NCI-H524 treated with DMSO at 0.1 percent for 48 hours (cell line): ENCODE measurements at regions not wholly inside any gene's neighbourhood (a gene's known extent, or its start where the extent isn't known, plus 50 kb on each side); places are given as distances from the start of the nearest gene placed in this dataset.

Source experiments
- DNase-seq: peaks from one replicate; lab custom pipeline; 2025; lab: John Stamatoyannopoulos, UW

DNA sequence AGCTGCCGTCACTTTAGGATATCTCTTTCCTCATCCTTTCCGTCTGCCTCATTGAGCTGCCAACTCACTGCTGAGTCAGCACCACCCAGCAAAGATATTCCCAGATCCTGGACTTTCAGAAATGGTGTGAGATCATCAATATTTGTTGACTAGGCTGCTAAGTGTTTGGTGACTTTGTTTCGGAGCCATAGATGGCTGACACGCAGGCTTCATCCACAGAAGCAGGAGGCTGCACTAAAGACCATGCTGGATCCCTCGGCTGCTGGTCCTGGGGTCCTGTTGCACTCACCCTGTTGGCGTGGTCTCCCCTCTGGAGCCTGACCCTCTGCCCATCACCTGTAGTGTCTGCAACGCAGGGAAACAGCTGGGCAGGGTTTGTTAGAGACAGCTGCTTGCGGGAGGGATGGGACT, 96.5 kb downstream of the ERMARD start:
- no peak for DNase-seq

DNA sequence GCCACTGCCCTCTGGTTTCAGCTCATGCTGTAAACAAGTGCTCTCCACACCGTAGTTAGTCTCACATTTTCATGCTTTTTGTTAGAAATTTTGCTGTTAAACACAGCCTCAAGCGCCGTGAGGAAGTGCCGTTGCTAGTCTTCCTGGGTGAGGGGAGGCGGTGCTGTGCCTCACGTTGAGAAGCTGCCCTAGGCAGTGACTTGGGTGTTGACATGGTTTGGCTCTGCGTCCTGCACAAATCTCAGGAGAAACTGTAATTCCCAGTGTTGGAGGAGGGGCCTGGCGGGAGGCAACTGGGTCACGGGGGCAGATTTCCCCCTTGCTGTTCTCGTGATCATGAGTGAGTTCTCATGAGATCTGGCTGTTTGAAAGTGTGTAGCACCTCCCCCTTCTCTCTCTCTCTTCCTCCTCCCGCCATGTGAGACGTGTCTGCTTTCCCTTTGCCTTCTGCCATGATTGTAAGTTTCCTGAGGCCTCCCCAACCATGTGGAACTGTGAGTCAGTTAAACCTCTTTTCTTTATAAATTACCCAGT, 95.8 kb downstream of the ERMARD start:
- DNase-seq: no peak

DNA sequence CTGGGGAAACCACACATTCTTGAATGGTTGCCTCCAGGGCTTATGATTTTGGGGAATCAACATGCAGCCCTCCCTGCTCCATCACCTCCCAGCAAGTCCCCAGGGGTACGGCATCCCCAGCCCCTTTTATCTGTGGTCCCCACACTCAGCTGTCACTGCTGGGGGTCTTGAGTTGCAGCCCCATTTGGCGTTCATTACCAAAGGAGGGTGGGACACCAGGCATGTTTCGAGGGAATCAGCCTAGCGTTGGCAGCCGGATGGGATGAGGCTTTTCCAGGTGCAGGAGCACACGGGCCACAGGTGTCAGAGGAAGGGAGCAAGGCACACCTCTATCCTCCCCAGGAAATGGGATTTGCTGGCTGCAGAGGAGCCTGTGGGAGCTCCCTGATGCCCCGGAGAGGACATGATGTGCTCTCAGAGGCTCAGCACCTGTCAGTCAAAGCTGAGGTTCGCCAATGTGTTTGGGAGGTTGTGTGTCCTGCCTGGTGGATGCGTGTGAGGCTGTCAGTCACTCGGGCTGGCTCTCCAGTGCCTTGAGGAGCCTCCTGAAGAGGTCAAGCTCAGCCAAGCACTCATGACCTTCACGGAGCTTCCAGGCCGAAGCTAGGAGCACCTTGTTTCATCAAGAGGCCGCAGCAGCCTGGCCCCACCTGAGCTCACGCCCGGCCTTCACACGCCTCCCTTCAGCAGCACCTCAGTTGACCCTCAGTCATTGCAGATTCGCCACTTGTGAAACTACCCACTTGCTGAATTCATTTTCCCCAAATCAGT, 95.0 kb downstream of the ERMARD start:
- DNase-seq: no peak

DNA sequence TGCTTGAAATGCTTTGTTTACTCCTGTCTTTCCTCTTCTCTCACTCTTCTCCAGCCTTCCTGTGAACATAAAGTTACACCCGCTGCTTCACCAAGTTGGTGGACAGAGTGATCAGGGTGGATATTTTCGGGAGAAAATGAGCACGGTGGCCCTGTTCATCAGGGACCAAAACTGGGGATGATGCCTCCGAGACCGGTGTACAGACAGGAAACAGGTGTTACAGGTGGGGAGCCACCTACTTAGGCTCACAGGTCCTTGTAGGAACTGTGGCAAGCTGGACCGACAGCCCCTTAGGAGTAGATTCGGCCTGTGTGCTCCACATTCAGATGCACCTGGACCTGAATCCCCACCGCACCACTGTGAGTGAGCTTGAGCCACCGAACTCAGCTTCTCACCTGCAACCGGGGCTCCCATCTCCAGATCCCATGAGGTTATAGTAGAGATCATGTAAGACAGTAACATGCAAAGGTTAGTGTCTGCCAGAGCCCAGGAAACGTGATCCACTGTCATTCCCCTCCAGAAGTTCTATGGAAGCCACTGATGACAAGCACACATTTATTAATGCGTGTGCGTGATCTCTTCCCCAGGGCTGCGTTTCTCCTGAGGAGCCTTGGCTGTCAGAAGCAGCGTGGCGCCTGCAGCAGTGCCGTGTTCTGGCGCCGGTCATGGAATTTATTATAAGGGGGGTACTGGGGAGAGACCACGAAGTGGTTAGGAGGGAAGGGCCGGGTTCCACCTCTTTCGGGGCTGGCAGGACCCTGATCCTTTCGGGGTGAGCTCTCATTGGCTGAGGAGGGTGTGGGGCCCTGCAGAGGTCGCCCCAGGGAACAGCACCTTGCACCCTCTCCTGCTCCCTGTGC, 94.2 kb downstream of the ERMARD start:
- DNase-seq: no peak

DNA sequence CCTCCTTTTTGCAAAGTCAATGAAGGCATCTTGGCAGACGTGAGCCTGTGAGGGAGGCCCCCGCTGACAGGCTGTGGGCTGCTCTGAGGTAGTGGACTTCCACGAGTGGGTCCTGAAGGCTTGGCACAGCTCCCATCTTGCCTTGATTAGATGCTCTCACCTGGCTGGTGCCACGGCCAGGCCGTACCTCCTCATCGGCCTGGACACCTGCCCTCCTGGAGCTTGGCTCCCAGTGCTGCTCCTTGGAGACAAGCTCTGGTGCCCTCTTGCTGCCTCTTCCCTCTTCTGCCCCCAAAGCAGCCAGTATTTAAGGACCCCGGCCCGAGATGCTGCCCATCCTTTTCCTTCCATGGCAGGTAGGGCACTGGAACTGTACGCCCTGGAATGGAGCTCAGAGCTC, 93.5 kb downstream of the ERMARD start:
- DNase-seq: no peak

DNA sequence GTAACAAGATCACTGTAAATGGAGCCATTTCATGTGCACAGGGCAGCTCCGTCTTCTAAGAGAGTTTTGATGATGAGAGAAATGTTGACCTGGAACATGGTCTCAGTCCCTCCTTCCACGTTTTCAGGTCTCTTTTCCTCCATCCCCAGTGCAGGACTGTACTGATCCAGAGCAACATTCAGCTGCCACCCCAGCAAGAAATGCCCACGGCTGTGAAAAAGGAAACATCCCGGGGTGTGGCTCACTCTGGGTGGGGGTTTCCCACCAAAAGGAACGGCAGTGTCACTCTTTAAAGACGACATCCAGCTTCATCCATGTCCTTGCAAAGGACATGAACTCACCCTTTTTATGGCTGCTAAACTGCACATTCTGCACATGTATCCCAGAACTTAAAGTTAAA, 92.6 kb downstream of the ERMARD start:
- no peak for DNase-seq

DNA sequence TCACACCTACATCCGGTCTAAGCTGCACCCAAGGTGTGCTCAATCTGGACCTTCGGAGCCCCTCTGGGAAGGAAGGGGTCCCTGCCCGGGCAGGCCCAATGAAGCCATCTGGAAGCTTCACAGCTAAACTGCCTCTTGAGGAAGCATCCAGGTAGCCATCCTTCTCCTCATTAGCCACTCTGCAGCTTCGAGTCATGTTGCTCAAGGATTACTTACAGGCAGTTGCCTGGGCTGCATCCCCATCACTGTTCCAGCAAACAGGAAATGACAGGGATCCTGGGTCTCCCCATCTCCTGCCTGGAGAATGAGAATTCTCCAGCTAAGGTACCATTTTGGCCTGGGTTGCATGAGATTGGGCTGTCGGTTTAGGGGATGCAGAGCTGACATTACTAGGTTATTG, 91.7 kb downstream of the ERMARD start:
- DNase-seq: no peak

DNA sequence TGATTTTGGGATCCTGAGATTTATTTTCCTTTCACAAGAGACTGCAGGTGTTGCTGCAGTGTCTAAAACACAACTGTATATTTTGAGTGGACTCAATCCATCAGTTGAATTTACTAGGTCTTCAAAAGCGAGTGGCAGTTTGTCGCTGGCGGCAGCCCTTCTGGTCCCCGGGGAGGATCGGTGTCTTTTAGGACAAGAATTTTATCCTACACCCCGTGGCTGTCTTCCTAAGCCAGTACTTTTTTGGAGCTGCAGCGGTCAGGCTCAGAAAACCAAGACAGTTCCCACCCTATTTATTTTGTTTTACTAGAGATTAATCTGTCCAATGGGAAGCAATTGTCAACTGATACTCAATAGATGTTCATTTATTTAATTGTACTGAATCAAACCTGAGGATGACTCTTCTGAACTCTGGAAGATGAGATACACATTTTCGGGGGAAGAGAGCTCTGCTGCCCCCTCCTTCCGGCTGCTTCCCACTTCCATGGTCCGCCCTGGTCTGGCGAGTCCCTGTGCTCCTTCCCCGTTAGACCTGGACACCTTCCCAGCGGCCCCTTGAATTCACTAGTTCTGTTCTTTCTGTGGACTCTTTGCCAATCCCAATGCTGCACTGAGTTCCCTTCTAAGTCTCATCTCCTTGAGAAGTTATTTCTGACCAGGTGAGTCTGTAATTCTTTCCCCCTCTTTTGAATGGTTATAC, 90.6 kb downstream of the ERMARD start:
- DNase-seq: no peak

DNA sequence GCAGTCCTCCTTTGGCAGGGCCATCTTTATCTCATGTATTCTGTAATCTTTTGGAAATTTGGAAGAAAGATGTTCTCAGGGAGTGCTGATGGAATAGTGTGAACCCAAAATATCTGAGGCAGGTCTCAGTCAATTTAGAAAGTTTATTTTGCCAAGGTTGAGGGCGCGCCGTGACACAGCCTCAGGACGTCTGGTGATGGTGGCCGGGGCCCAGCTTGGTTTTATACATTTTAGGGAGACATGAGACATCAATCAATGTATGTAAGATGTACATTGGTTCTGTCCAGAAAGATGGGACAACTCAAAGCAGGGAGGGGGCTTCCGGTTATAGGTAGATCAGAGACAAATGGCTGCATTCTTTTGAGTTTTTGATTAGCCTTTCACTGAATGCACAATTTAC, 89.8 kb downstream of the ERMARD start:
- DNase-seq: no peak

DNA sequence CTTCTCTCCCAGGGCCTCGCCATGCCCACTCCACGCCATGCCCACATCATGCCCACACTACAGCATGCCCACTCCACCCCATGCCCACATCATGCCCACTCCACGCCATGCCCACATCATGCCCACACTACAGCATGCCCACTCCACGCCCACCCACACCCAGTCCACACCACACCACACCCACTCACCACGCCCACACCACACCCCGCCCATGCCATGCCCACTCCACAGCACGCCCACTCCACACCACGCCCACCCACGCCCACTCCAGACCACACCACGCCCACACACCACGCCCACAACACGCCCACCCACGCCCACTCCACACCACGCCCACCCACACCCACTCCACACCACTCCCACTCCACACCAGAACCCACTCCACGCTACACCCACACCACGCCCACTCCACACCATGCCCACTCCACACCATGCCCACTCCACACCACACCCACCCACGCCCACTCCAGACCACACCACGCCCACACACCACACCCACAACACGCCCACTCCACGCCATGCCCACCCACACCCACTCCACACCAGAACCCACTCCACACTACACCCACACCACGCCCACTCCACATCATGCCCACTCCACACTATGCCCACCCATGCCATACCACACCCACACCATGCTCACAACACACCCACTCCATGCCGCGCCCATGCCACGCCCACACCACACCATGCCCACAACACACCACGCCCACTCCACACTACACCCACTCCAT, 88.6 kb downstream of the ERMARD start:
- DNase-seq: no peak

DNA sequence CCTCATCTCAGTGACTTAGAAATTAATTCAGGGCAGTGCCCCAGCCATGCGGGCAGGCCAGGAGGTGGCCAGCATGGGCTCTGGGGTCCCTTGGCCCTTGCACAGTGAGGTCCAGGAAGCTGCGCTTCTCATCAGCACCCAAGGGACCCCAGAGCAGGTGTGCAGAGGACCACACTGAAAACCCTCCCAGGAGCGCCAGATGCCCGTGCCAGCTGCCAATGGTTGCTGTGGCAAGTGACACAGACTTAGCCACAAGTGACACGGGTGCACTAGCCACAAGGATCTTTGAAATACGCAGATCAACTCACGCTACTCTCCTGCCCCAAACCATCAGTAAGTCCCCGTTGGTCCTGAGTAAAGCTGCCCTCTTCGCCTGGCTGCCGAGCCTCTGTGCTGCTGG, 88.1 kb downstream of the ERMARD start:
- DNase-seq: no peak

DNA sequence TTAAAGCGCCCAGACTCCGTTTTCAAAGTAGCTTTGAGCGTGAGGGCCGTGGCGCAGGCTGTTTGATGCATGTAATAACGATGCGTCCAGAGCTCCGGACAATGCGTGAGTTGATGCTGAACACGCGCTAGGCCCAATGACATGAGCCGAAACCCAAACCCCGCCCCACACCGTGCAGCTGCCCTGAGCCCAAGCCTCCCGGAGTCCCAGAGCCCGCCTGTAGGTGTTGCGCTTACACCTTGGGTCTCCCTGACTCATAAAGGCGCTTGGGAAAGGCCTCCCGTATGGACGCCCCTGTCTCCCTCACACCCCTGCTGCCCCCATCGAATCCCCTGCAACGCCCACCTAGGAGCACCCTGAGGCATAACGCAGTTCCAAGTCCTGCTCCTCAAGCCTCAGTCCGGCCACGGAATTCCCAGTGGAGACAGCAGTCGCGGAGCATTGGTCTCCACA, 87.6 kb downstream of the ERMARD start:
- no peak for DNase-seq

DNA sequence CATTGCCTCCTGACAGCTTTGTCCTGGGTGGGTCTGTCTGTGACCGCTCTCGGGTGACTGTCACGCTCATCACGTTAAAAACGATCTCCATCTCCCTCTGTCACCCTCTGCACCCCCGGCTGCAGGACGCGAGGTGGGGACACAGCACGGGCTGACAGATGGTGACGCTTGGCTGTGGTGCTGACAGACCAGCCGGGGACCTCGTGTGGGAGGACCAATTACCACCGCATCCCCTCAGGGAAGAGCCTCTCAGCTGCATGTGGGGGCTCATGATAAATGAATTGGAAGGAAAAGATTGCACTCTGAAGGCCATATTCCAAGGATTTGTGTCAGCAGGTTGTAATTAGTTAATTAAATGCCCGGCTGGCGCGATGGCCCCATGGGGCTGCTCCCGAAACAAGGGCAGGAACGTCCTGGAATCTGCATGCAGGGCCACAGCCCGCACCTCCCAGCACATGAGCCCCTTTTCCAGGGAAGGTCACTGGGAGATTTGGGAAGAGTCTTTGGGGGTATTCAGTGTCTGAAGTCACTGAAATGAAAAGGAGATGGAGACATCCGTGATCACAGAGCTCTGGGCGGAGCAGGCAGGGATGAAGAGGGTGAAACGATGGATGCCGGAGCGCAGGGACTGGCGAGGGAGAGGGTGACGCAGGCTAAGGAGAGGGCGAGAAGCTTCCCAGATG, 87.1 kb downstream of the ERMARD start:
- DNase-seq: peak; percentile 65

DNA sequence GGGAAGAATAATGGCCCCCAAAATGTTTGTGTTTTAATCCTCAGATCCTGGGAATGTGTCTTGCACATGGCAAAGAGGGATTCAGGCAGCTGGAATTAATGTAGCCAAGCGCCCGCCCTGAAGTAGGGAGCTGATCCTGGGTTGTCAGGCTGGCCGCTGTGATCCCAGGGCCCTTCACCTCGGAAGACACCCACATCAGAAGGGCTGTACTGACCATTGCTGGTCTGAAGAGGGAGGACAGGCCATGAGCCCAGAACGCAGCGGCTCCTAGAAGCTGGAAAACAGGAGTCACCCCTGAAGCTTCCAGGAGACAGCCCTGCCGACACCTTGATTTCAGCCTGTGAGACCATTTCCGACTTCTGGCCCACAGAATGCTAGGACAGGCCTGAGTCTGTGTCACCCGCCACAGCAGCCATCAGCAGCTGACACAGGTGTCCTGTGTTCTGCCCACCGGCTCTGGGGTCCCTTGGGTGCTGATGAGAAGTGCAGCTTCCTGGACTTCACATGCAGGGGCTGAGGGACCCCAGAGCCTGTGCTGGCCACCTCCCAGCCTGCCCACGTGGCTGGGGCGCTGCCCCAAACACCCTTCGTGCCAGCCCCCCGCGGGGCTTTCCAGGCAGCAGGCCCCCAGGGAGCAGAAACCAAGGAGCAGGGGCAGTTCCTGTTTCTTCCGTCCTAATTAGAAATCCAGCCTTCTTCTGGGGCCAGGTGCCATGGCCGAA, 86.3 kb downstream of the ERMARD start:
- DNase-seq: no peak

DNA sequence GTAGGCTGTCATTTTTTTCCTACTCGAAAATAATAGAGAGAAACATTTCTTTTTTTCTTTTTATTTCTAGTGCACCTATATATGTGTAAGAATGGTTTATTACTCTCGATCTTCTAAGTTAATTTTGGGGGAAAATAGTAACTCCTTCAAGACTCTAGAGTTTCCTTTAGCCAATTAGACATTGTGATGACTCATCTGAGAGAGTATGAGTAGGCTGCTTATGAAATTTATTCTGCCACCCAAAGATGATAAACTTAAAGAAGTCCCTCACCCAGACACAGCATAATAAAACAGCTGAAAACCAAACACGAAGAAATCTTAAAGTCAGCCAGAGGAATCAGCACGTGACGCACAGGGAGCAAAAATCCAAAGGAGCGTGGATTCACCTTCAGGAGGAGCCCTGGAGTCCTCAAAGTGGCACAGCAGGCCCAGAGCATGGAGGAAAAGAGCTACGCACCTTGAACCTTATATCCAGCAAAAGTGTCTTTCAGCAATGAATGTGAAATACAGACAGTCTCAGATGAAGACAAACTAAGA, 81.9 kb downstream of the ERMARD start:
- no peak for DNase-seq

DNA sequence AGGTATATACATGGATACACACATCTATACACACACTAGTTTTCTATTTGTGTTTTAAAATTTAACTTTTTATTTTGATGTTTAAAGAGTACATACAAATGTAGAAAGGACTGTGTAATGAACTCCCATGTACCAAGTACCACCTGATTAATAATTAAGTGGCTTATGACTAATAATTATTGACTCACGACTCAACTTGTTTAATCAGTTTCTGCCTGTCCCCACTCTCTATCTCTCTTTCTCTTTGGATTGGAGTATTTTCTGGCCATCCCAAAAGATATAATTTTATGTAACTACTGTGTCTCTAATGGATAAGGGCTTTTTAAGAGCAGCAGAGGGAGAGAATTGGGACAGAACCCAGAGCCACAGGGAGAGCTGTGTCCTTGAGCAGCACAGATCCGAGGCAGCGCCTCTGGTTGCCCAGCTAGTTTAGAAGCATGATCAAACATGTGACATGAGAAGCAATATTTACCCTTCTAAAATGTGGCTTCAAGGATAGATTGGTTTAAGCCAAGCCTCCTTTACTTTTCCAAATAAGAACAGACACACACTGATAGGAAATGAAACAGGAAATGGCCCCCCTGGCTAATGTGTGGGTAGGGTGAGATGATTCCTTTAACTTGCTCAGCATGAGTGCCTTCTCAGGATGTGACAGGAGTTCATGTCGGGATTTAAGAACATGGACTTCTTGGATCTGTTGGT, 81.0 kb downstream of the ERMARD start:
- DNase-seq: no peak

DNA sequence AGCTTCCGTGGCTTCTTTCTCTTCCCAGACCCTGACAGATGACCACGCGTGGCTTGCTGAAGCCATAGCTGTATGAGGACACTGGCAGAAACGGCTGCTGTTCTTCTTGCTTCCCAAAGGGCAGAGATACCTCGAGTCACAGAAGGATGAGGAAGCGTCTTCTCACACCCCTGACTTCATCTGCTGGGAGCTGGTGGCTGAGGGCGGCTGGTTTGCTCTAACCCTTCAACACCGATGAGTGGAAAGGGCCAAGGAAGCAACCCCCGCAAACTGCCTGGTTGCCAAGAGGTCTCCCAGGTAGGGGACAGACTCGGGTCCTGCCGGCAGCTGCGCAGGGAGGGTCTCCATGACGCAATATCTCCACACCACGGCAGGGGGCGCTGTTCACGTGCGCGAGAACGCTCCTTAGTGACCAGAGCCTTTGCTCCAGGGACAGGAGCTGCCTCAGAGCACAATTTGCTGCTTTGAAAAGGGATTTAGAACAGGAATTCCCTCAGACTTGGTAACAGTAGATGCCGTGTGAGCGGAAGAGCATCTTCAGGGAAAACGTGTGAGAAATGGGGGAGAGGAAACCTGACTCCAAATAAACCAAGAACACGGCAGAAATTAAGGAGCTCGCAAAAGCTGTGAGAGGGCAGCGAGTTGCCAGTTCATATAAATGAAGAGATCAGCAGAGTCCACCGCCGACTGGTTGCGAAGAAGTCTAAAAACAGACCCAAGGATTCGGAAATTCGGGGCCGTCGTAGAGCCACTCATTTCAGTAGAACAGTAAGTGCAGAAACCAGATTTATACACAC, 80.2 kb downstream of the ERMARD start:
- no peak for DNase-seq
